ENCODE measurements at regions not wholly inside any gene's neighbourhood (a gene's known extent, or its start where the extent isn't known, plus 50 kb on each side); places are given as distances from the start of the nearest gene placed in this dataset.
"Not testable (repeated sequence)": the region's sequence is repeated elsewhere in the genome, so short reads cannot be mapped to it uniquely, and the experiment has no call there.

- TF ChIP-seq, protein P1, sequence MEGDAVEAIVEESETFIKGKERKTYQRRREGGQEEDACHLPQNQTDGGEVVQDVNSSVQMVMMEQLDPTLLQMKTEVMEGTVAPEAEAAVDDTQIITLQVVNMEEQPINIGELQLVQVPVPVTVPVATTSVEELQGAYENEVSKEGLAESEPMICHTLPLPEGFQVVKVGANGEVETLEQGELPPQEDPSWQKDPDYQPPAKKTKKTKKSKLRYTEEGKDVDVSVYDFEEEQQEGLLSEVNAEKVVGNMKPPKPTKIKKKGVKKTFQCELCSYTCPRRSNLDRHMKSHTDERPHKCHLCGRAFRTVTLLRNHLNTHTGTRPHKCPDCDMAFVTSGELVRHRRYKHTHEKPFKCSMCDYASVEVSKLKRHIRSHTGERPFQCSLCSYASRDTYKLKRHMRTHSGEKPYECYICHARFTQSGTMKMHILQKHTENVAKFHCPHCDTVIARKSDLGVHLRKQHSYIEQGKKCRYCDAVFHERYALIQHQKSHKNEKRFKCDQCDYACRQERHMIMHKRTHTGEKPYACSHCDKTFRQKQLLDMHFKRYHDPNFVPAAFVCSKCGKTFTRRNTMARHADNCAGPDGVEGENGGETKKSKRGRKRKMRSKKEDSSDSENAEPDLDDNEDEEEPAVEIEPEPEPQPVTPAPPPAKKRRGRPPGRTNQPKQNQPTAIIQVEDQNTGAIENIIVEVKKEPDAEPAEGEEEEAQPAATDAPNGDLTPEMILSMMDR (conservative IDR thresholded peaks at IDR 0.05) = no peak
- H3K27ac ChIP-seq = no peak overlapping the region
Measured at GRCh38 chr10:16119445-16119844, 259.1 kb upstream of the MINDY3 start.

GRCh38 chr10:16120563-16120962 lies 260.3 kb upstream of the MINDY3 start:
- no peak overlapping the region for H3K27ac ChIP-seq
- TF ChIP-seq, protein P1 (conservative IDR thresholded peaks at IDR 0.05) = no peak

- TF ChIP-seq, protein P1 (conservative IDR thresholded peaks at IDR 0.05) = no peak
- no peak overlapping the region for H3K27ac ChIP-seq
Measured at GRCh38 chr10:16141499-16141898, 281.2 kb upstream of the MINDY3 start.

DNA sequence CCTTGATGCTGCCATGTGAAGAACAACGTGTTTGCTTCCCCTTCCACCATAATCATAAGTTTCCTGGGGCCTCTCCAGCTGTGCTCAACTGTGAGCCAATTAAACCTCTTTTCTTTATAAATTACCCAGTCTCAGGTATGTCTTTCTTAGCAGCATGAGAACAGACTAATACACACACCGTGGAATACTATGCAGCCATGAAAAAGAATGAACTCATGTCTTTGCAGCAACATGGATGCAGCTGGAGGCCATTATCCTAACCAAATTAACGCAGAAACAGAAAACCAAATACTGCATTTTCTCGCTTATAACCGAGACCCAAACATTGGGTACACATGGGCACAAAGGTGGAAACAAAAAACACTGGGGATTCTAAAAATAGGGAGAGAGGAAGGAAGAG lies 286.7 kb upstream of the MINDY3 start:
- TF ChIP-seq, protein P1 (conservative IDR thresholded peaks at IDR 0.05) = no peak
- no peak overlapping the region for H3K27ac ChIP-seq

DNA sequence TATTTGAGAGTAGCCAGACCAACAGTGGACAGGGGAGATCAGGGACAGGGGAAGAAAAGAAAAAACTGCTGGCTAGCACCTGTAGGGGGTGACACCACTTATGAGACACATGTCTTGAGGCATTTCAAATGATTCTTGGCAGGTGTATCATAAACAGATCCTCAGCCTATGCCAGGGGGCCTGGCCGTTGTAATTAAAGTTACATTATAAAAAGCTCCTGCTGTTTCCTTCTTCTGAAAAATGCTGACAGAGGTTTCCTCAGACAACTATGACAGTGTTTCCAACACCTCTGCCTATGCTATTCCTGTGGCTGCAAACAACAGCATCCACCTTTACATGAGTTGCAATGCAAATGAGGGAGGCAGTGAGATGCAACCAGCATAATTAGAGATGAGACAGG lies 281.0 kb upstream of the PTER start:
- H3K27ac ChIP-seq = no peak overlapping the region
- TF ChIP-seq, protein P1 (conservative IDR thresholded peaks at IDR 0.05) = no peak

DNA sequence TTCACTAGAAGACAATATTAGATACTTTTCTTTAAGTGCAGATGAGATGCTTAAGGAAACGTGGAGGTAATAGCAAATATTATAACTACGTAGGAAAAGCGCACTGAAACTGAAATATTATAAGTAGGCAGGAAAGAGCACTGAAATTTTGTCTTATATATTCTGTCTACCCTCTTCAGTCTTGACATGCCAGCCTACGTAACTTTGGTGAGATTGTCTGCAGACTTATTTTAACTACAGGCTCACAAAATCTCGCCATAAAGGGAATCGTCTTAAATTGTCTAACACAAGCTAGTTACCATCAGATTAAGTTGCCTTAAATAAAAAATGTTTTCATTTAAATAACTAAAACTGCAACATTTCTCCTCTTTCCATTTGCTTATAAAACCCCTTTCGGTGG lies 280.1 kb upstream of the PTER start:
- TF ChIP-seq, protein P1 (conservative IDR thresholded peaks at IDR 0.05) = no peak
- no peak overlapping the region for H3K27ac ChIP-seq

GRCh38 chr10:16165067-16165466 lies 271.7 kb upstream of the PTER start:
- H3K27ac ChIP-seq = not testable (repeated sequence)

- no peak overlapping the region for H3K27ac ChIP-seq
- TF ChIP-seq, protein P1 (conservative IDR thresholded peaks at IDR 0.05) = no peak
Measured at GRCh38 chr10:16182144-16182543, 254.7 kb upstream of the PTER start.
